Progenitor cell of endocrine pancreas (in vitro differentiated cells): ENCODE measurements at regions not wholly inside any gene's neighbourhood (a gene's known extent, or its start where the extent isn't known, plus 50 kb on each side); places are given as distances from the start of the nearest gene placed in this dataset.

Experiments
- DNase-seq: peaks from one replicate; pipeline ENCODE4 v3.0.0; 2021; ENCODE audit warnings: low spot score; ENCODE audit not compliant: unreplicated experiment
- H3K27ac Mint-ChIP-seq: 2 replicates; pipeline ENCODE4 v1.8.0; 2021; ENCODE audit warnings: mild to moderate bottlenecking, moderate library complexity, mixed read lengths
- H3K27me3 Mint-ChIP-seq: 2 replicates; pipeline ENCODE4 v1.8.0; 2021; ENCODE audit warnings: mixed read lengths
- H3K36me3 Mint-ChIP-seq: 2 replicates; pipeline ENCODE4 v1.8.0; 2022; ENCODE audit warnings: mixed read lengths; ENCODE audit not compliant: insufficient read depth
- H3K4me1 Mint-ChIP-seq: 2 replicates; pipeline ENCODE4 v1.8.0; 2021; ENCODE audit warnings: low read depth, mixed read lengths
- H3K4me3 Mint-ChIP-seq: 2 replicates; pipeline ENCODE4 v1.8.0; 2021; ENCODE audit warnings: low read depth, mild to moderate bottlenecking, moderate library complexity, mixed read lengths
- H3K9me3 Mint-ChIP-seq: 2 replicates; pipeline ENCODE4 v1.8.0; 2021; ENCODE audit warnings: low read depth, mixed read lengths
- CTCF ChIP-seq: fragments of 200-600 bp; sonication (generic); IDR thresholded peaks from one replicate; pipeline ENCODE4 v1.5.0; 2021; ENCODE audit warnings: antibody characterized with exemption, mild to moderate bottlenecking; ENCODE audit not compliant: unreplicated experiment

- H3K9me3 Mint-ChIP-seq: peaks cover 17% of the 10 kb centered on the region
- no peak for TF ChIP-seq CTCF
- no peaks in the 10 kb centered on the region for H3K4me1 Mint-ChIP-seq
- no peaks in the 10 kb centered on the region for H3K36me3 Mint-ChIP-seq
- H3K4me3 Mint-ChIP-seq: no peak overlapping the region
- H3K27ac Mint-ChIP-seq: no peak overlapping the region
- DNase-seq: no peak
- H3K27me3 Mint-ChIP-seq: no peaks in the 10 kb centered on the region
Measured at GRCh38 chr2:210888035-210888434, 331.6 kb downstream of the CPS1 start.

- no peak overlapping the region for H3K4me3 Mint-ChIP-seq
- no peak for TF ChIP-seq CTCF
- no peak for DNase-seq
- H3K9me3 Mint-ChIP-seq: peaks cover 25% of the 10 kb centered on the region
- no peaks in the 10 kb centered on the region for H3K4me1 Mint-ChIP-seq
- H3K27ac Mint-ChIP-seq: no peak overlapping the region
- H3K27me3 Mint-ChIP-seq: no peaks in the 10 kb centered on the region
- H3K36me3 Mint-ChIP-seq: no peaks in the 10 kb centered on the region
Measured at GRCh38 chr2:210895132-210895531, 338.7 kb downstream of the CPS1 start.

GRCh38 chr2:210899131-210899530 lies 342.7 kb downstream of the CPS1 start:
- Mint-ChIP-seq H3K36me3 (no peaks in the 10 kb centered on the region), H3K27me3 (no peaks in the 10 kb centered on the region), H3K4me3 (no peak overlapping the region), H3K27ac (no peak overlapping the region), H3K4me1 (no peaks in the 10 kb centered on the region), H3K9me3 (no peaks in the 10 kb centered on the region)
- DNase-seq: no peak
- no peak for TF ChIP-seq CTCF

- Mint-ChIP-seq H3K27ac (no peak overlapping the region), H3K36me3 (no peaks in the 10 kb centered on the region), H3K4me3 (no peak overlapping the region), H3K9me3 (no peaks in the 10 kb centered on the region), H3K4me1 (no peaks in the 10 kb centered on the region), H3K27me3 (no peaks in the 10 kb centered on the region)
- DNase-seq: no peak
- TF ChIP-seq CTCF: no peak
Measured at GRCh38 chr2:210901326-210901725, 344.9 kb downstream of the CPS1 start.

GRCh38 chr2:210912779-210913178 lies 356.4 kb downstream of the CPS1 start:
- Mint-ChIP-seq H3K4me1 (no peaks in the 10 kb centered on the region), H3K27me3 (no peaks in the 10 kb centered on the region), H3K36me3 (no peaks in the 10 kb centered on the region), H3K27ac (no peak overlapping the region), H3K4me3 (no peak overlapping the region), H3K9me3 (peaks cover 12% of the 10 kb centered on the region)
- no peak for TF ChIP-seq CTCF
- DNase-seq: no peak
